Testis (tissue), 2 donors: ENCODE measurements at regions not wholly inside any gene's neighbourhood (a gene's known extent, or its start where the extent isn't known, plus 50 kb on each side); places are given as distances from the start of the nearest gene placed in this dataset.

Source experiments
- DNase-seq: peaks from one replicate; pipeline ENCODE4 v3.0.0-alpha.2; 2019
- H3K27ac ChIP-seq, 2 donors: fragments of 200-600 bp; sonication (generic); one replicate each; pipeline ENCODE4 v1.5.1; 2019
- H3K27me3 ChIP-seq: fragments of 200-600 bp; sonication (generic); one replicate; pipeline ENCODE4 v1.5.1; 2019
- H3K36me3 ChIP-seq: fragments of 200-600 bp; sonication (generic); one replicate; pipeline ENCODE4 v1.5.1; 2017; ENCODE audit warnings: low read depth; ENCODE audit errors: missing control alignments
- H3K4me1 ChIP-seq: fragments of 200-600 bp; sonication (generic); one replicate; pipeline ENCODE4 v1.5.1; 2019
- H3K4me3 ChIP-seq, 2 donors: fragments of 200-600 bp; sonication (generic); one replicate each; pipeline ENCODE4 v1.5.1; 2017 to 2019
- H3K9me3 ChIP-seq: fragments of 200-600 bp; sonication (generic); one replicate; pipeline ENCODE4 v1.5.1; 2017
- POLR2A ChIP-seq: fragments of 450-650 bp; IDR thresholded peaks from one replicate; pipeline ENCODE4 v1.6.1; 2017; ENCODE audit warnings: antibody characterized with exemption, mild to moderate bottlenecking, moderate library complexity
- WGBS, 2 donors: methylation state at CpG; one replicate each; pipeline ENCODE4 v1.1.5; 2018; 5-methylcytosine and 5-hydroxymethylcytosine counted together
- intact Hi-C: fragments of 100-400 bp; cut with DNase I; formaldehyde crosslinking; loops from one replicate; pipeline ENCODE4 v1.15.1; 2023; ENCODE audit warnings: low total_unique reads
- TF ChIP-seq, protein P1 (sequence below), 3 experiments: fragments of 450-650 bp in 2 of 3; fragments of 200-600 bp in 1 of 3; sonication (generic) in 1 of 3; IDR thresholded peaks; one replicate each; pipeline ENCODE4 v1.5.1; 2016 to 2019; ENCODE audit warnings: antibody characterized with exemption in 3 of 3, mild to moderate bottlenecking in 2 of 3, moderate library complexity in 1 of 3

DNA sequence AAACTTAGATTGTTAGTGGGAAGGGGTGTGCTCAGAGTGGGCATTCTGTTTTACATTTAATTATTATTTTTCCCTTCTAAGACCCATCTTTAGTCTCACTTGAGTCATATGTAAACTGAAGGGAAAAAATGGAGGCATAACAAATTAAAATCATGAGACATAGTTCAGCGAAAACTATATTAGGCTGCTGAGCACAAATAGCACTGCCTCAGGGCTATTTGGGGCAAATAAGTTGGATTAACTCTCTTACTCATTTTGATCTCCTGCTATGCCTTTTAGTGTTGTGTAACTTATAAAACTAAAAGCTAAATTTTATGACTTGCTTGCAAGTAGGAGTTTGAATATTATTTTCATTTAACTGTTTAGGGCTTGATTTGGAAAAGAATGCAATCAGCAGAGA lies 1329.2 kb upstream of the PCDH7 start:
- no peak for DNase-seq
- Histone ChIP-seq H3K27ac (no peak overlapping the region), H3K9me3 (no peaks in the 10 kb centered on the region), H3K4me3 (no peak overlapping the region), H3K4me1 (no peaks in the 10 kb centered on the region), H3K36me3 (no peaks in the 10 kb centered on the region), H3K27me3 (no peaks in the 10 kb centered on the region)
- 96 to 98% methylated on average over 1 of the region's 1 CpG for WGBS, 2 donors
- intact Hi-C loops, result no loop called here
- TF ChIP-seq, protein P1, sequence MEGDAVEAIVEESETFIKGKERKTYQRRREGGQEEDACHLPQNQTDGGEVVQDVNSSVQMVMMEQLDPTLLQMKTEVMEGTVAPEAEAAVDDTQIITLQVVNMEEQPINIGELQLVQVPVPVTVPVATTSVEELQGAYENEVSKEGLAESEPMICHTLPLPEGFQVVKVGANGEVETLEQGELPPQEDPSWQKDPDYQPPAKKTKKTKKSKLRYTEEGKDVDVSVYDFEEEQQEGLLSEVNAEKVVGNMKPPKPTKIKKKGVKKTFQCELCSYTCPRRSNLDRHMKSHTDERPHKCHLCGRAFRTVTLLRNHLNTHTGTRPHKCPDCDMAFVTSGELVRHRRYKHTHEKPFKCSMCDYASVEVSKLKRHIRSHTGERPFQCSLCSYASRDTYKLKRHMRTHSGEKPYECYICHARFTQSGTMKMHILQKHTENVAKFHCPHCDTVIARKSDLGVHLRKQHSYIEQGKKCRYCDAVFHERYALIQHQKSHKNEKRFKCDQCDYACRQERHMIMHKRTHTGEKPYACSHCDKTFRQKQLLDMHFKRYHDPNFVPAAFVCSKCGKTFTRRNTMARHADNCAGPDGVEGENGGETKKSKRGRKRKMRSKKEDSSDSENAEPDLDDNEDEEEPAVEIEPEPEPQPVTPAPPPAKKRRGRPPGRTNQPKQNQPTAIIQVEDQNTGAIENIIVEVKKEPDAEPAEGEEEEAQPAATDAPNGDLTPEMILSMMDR (IDR thresholded peaks at IDR 0.05), result no peak
- TF ChIP-seq POLR2A, result no peak

DNA sequence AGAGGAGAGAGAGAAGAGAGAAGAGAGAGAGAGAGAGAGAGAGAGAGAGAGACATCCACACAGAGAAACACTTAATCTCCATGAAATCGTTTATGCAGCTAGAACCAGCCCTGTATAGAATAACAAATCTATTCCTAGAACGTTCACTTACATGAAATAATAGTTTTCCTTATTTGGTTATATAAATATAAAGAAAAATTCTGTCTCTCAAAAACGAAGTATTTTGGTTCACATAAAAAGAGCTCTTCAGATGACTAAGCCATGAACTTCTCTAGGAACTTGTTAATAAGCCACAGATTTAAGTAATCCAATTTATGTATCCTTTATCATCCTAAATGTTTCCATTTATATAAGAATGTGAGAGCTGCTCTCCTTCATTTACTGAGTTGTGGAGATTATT lies 1315.1 kb upstream of the PCDH7 start:
- TF ChIP-seq, protein P1 (IDR thresholded peaks at IDR 0.05), result no peak
- no peaks in the 10 kb centered on the region for H3K9me3 ChIP-seq

GRCh38 chr4:29415771-29416170 lies 1304.4 kb upstream of the PCDH7 start:
- no peak for DNase-seq
- Histone ChIP-seq H3K9me3 (no peaks in the 10 kb centered on the region), H3K36me3 (no peaks in the 10 kb centered on the region), H3K27me3 (no peaks in the 10 kb centered on the region), H3K27ac (no peak overlapping the region), H3K4me3 (no peak overlapping the region), H3K4me1 (no peaks in the 10 kb centered on the region)
- WGBS, 2 donors, result 72 to 77% methylated on average over 3 of the region's 3 CpGs
- intact Hi-C loops, result no loop called here
- TF ChIP-seq POLR2A, result no peak
- TF ChIP-seq, protein P1 (IDR thresholded peaks at IDR 0.05), result no peak

More for the DNA sequence above, 1315.1 kb upstream of the PCDH7 start:
- H3K4me3 ChIP-seq, result no peak overlapping the region
- H3K36me3 ChIP-seq, result no peaks in the 10 kb centered on the region
- no peak for DNase-seq
- no peaks in the 10 kb centered on the region for H3K4me1 ChIP-seq
- no peaks in the 10 kb centered on the region for H3K27me3 ChIP-seq
- H3K27ac ChIP-seq, result no peak overlapping the region
- 57 to 58% methylated on average over 3 of the region's 3 CpGs for WGBS, 2 donors
- intact Hi-C loops, result no loop called here

DNA sequence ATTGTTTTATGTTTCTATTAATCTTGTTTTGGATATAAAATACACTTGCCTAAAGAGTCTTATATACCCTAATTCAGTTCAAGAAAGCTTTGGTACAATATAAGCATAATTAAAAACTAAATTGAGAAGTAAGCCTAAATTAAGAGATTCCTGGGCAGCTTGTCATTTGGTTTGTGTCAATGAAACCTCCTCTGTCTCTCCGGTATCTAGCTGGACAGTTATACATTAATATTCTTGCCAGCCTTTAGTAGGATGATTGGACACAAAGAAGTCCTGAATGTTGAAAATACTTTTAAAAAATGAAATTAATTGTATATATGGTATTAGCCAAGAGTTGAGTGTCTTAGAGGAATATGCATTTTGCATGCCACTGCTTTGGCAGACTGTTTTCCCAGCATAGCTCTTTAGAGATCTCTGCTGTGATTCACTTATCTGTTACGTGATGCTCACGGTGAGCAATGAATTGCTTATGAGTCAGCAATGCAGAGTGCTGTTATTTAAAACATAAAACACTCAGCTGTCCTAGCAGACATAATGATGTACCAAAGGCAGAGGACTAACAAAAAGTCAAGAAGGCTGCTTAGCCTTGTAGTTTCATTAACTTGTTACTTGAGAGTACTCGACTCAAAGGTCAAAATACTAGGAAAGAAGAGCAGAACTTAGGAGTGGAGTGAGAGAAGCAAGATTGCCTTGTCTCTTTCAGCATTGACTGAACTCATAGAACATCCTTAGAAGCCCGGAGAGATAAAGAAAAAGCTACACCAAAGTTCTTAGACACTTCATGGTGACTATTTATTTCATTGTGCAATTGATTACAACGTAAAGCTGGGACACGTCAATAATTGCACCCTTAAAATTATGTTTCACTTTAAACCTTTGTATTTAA lies 1296.1 kb upstream of the PCDH7 start:
- no peak for DNase-seq
- intact Hi-C loops, result no loop called here
- no peak for TF ChIP-seq POLR2A
- TF ChIP-seq, protein P1 (IDR thresholded peaks at IDR 0.05), result no peak

More for the DNA sequence above, 1296.1 kb upstream of the PCDH7 start:
- Histone ChIP-seq H3K36me3 (no peaks in the 10 kb centered on the region), H3K4me1 (no peaks in the 10 kb centered on the region), H3K9me3 (no peaks in the 10 kb centered on the region), H3K27me3 (no peaks in the 10 kb centered on the region), H3K4me3 (no peak overlapping the region), H3K27ac (no peak overlapping the region)
- 66 to 74% methylated on average over 7 of the region's 7 CpGs for WGBS, 2 donors
